Erythroblast (primary cell): ENCODE measurements at regions not wholly inside any gene's neighbourhood (a gene's known extent, or its start where the extent isn't known, plus 50 kb on each side); places are given as distances from the start of the nearest gene placed in this dataset.

Source experiments
- GATA1 ChIP-seq: IDR thresholded peaks from 2 replicates; pipeline ENCODE4 v1.6.1; 2011; ENCODE audit warnings: low read depth, mild to moderate bottlenecking, control low read depth, low read length, moderate library complexity
- POLR2A ChIP-seq: IDR thresholded peaks from 2 replicates; pipeline ENCODE4 v1.6.1; 2011; ENCODE audit warnings: mild to moderate bottlenecking, low read length

- no peak for TF ChIP-seq POLR2A
- TF ChIP-seq GATA1 = no peak
These were observed 543.8 kb upstream of the NRP1 start for GRCh38 chr10:33878238-33878786.
